Mesodermal cell (in vitro differentiated cells): ENCODE measurements at regions not wholly inside any gene's neighbourhood (a gene's known extent, or its start where the extent isn't known, plus 50 kb on each side); places are given as distances from the start of the nearest gene placed in this dataset.

ENCODE experiments used
- H3K27ac ChIP-seq: 2 replicates; pipeline ENCODE4 v1.7.0; 2013; ENCODE audit warnings: mild to moderate bottlenecking, low read depth, low read length, moderate library complexity; ENCODE audit not compliant: severe bottlenecking
- H3K36me3 ChIP-seq: 2 replicates; pipeline ENCODE4 v1.7.1; 2013; ENCODE audit warnings: mild to moderate bottlenecking, low read length, moderate library complexity; ENCODE audit not compliant: control insufficient read depth, insufficient read depth
- H3K4me1 ChIP-seq: one replicate; pipeline ENCODE4 v1.7.1; 2013; ENCODE audit warnings: mild to moderate bottlenecking, low read length; ENCODE audit not compliant: insufficient read depth, control insufficient read depth, poor library complexity, severe bottlenecking
- H3K4me3 ChIP-seq: 2 replicates; pipeline ENCODE4 v1.7.0; 2013; ENCODE audit warnings: low read length, control low read depth, mild to moderate bottlenecking; ENCODE audit not compliant: insufficient read depth, poor library complexity, severe bottlenecking; ENCODE audit errors: extremely low read depth
- H3K9me3 ChIP-seq: 2 replicates; pipeline ENCODE4 v1.7.1; 2013; ENCODE audit warnings: mild to moderate bottlenecking, low read length, moderate library complexity; ENCODE audit not compliant: control insufficient read depth
- WGBS, 2 experiments: methylation state at CpG; one replicate each; pipeline ENCODE4 v1.1.5; 2013; ENCODE audit warnings: missing lambda C conversion rate in 2 of 2; ENCODE audit not compliant: insufficient coverage in 2 of 2; 5-methylcytosine and 5-hydroxymethylcytosine counted together

DNA sequence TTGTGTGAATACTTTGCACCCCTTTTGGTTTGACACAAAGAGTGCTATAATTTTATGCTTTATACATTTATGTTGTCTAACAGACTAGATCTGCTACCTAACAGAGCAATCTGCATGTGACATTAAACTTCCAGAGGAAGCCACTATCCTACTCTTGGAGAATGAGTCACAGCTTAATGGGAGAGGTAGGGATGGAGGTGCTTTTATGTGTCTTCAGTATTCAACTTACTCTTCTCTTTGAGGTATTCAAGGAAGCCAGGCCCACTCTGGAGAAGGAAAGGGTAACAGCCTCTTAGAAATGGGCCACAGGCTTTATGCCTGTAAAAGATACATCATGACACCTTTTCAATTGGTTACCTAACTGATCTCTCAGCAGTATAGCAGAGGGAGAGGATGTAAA lies 85.8 kb upstream of the NEUROD1 start:
- H3K27ac ChIP-seq = no peak overlapping the region
- H3K36me3 ChIP-seq = no peaks in the 10 kb centered on the region
- H3K4me3 ChIP-seq = no peak overlapping the region
- H3K4me1 ChIP-seq = peaks cover 5% of the 10 kb centered on the region
- no peaks in the 10 kb centered on the region for H3K9me3 ChIP-seq

DNA sequence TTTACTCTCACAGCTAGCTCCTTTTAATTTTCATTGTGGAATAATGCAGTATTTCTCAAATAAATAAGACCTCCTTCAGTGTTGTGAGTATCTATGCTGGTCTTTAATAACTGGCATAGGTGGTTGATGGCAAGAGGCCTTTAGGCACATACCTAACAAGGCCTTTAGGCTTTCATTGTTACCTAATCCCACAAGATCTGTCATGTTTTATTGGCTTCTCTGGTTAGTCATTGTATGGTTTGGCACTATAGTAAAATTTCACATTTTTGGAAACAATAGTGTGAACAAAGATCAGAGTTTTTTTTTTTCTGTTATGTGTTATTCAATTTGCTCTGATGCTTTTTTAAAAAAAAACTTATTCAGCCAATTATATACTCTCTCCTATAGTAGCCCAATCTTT lies 89.8 kb upstream of the NEUROD1 start:
- Histone ChIP-seq H3K4me3 (no peak overlapping the region), H3K36me3 (no peaks in the 10 kb centered on the region), H3K4me1 (peaks cover 5% of the 10 kb centered on the region), H3K9me3 (no peaks in the 10 kb centered on the region), H3K27ac (no peak overlapping the region)

DNA sequence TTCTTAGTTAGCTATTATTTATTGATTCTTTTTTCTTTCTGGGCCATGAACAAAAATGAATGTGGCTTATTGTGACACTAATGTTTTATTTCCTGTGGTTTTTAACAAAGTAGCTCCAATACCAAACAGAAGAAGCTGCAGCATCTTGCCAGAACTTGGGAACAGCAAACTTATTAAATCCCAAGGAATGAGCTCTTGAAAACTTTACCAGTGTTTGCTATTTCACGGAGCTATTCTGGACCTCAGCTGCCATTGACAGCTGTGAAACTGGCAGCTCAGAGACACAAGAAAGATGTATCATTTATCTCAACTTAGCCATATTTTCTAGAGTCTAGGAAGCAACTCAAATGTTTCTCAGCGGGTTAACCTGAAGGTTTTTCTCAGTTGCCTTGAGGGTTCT lies 91.0 kb upstream of the NEUROD1 start:
- H3K36me3 ChIP-seq = no peaks in the 10 kb centered on the region
- no peaks in the 10 kb centered on the region for H3K4me1 ChIP-seq
- no peaks in the 10 kb centered on the region for H3K9me3 ChIP-seq
- H3K4me3 ChIP-seq = no peak overlapping the region
- H3K27ac ChIP-seq = no peak overlapping the region
- WGBS, 2 experiments = 78 to 82% methylated on average over 1 to 2 of the region's 2 CpGs

DNA sequence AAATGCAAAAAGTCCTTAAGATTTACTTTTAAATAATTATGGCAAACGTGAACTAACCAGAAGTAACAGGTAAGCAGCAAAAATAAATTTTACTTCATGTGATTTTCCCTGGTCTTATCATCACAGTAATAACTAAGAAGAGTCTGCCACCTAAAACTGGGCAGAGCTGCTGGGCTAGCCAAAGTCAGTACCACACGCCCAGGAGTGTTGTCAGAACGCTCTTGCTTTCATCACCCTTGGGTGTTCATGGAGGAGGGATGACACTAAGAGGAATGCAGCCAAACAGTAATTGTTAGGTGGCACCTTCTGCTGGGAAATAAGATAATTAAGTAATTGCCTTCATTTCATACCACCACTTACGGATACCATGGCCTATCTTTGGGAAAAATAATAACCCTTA lies 92.0 kb upstream of the NEUROD1 start:
- Histone ChIP-seq H3K4me1 (no peaks in the 10 kb centered on the region), H3K4me3 (no peak overlapping the region), H3K36me3 (no peaks in the 10 kb centered on the region), H3K9me3 (no peaks in the 10 kb centered on the region), H3K27ac (no peak overlapping the region)
- 77% methylated on average over 2 of the region's 4 CpGs; no CpG with 5 or more reads in 1 of the 2 experiments for WGBS, 2 experiments

DNA sequence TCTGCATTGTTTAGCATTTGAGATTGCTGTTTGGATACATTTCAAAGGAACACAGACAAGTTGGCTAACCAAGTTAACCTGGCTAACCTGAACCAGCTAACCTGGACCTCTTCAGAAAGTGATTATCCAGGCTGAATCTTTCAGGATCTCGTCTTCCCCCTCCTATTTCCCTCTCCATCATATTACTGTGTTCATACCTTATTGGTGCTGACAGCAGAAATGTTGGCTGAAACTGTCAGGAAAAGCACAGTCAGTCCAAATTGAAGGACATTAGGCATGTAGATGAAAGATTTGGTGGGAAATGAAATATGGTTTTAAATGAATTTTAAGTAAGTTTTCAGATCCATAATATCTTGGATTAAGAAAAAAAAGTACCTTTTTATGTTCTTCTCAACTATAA lies 92.5 kb upstream of the NEUROD1 start:
- no peaks in the 10 kb centered on the region for H3K36me3 ChIP-seq
- H3K4me3 ChIP-seq = no peak overlapping the region
- no peaks in the 10 kb centered on the region for H3K9me3 ChIP-seq
- WGBS, 2 experiments = no CpG with 5 or more reads among the region's 1 CpG
- no peak overlapping the region for H3K27ac ChIP-seq
- peaks cover 3% of the 10 kb centered on the region for H3K4me1 ChIP-seq

DNA sequence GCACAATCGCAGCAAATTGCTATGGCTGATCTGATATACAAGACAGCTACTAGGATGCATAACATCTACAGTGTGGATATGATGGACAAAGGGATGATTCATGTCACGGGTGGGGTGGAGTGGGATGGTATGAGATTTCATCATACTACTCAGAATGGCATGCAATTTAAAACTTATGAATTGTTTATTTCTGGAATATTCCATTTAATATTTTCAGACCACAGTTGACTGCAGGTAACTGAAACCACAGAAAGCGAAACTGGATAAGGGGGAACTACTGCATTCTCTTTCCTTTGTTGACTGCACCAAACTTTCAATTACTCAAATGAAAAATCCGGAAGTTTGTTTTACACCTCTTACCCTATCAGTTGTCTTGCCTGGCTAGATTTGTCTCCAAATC lies 94.4 kb upstream of the NEUROD1 start:
- Histone ChIP-seq H3K27ac (no peak overlapping the region), H3K4me3 (no peak overlapping the region), H3K36me3 (no peaks in the 10 kb centered on the region), H3K4me1 (peaks cover 18% of the 10 kb centered on the region), H3K9me3 (no peaks in the 10 kb centered on the region)
- 93 to 100% methylated on average over 2 to 3 of the region's 4 CpGs for WGBS, 2 experiments

DNA sequence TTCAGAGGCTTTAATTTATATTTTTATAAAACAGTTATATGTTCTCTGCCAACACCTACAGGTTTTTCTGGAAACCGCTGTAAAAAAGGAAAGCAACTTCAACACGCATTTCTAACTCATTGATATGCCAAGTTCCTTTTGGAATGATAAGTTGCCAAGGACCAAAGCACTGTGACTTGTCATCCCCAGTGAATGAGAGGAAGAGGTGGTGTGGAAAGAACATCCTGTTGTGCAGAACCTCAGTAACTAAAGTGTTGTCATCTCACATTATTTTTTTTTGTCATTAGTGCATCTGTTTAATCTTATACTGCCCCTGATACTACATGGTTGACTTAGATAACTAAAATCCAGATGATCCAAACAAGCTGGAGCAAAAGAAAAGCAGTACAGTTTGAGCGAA lies 96.0 kb upstream of the NEUROD1 start:
- Histone ChIP-seq H3K4me3 (no peak overlapping the region), H3K9me3 (no peaks in the 10 kb centered on the region), H3K36me3 (no peaks in the 10 kb centered on the region), H3K27ac (no peak overlapping the region), H3K4me1 (peaks cover 34% of the 10 kb centered on the region)
- 82% methylated on average over 3 of the region's 3 CpGs; no CpG with 5 or more reads in 1 of the 2 experiments for WGBS, 2 experiments

DNA sequence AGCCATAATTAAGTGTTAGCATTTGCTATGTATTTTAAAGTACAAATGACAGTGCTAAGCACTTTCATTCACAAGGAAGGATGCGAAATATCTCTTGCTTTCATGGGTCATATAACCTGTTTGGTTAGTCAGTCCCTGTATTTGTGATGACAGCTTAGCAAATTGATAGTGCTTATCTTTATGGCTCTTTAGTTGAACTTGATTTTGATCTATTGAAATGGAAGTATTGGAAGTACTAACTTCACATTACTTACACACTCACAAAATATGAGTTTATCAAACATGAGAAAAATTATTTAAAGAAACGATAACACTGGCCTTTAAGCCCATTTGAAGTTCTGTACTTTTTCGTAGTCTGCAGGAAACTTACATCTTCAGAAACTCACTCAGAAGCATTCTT lies 97.4 kb upstream of the NEUROD1 start:
- H3K27ac ChIP-seq = no peak overlapping the region

DNA sequence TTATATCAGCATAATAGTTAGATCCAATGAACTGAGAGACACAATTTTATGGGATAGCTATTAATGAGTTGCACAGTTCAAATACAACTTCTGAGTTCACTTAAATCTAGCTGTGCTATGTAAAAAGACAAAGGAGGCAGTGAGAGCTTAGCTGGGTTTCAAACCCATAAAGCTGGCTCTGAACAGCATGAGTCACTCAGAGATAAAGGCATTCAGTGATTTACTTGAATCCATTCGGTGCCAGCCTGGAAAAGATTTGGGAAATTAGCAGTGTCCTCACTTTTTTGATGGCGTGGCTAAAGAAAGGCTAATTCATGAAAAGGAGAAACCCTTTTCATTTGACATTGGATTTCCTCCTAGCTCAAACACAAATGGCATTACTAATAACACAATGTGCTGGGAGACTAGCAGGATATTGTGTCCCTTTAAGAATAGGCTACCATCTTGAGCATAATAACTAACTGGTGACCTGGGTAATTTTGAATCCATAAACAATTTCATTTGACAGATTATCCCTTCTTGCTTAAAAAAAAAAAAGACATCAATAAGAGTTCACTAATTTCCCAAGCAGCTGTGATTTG lies 98.4 kb upstream of the NEUROD1 start:
- WGBS, 2 experiments = 38 to 56% methylated on average over 1 to 2 of the region's 2 CpGs
- H3K4me3 ChIP-seq = no peak overlapping the region
- peaks cover 58% of the 10 kb centered on the region for H3K4me1 ChIP-seq
- H3K36me3 ChIP-seq = no peaks in the 10 kb centered on the region
- H3K27ac ChIP-seq = peak overlapping the region; percentile 92
- H3K9me3 ChIP-seq = no peaks in the 10 kb centered on the region

More for the DNA sequence above, 97.4 kb upstream of the NEUROD1 start:
- WGBS, 2 experiments = 100% methylated on average over 2 of the region's 3 CpGs; no CpG with 5 or more reads in 1 of the 2 experiments
- Histone ChIP-seq H3K4me1 (peaks cover 48% of the 10 kb centered on the region), H3K4me3 (no peak overlapping the region), H3K36me3 (no peaks in the 10 kb centered on the region), H3K9me3 (no peaks in the 10 kb centered on the region)

DNA sequence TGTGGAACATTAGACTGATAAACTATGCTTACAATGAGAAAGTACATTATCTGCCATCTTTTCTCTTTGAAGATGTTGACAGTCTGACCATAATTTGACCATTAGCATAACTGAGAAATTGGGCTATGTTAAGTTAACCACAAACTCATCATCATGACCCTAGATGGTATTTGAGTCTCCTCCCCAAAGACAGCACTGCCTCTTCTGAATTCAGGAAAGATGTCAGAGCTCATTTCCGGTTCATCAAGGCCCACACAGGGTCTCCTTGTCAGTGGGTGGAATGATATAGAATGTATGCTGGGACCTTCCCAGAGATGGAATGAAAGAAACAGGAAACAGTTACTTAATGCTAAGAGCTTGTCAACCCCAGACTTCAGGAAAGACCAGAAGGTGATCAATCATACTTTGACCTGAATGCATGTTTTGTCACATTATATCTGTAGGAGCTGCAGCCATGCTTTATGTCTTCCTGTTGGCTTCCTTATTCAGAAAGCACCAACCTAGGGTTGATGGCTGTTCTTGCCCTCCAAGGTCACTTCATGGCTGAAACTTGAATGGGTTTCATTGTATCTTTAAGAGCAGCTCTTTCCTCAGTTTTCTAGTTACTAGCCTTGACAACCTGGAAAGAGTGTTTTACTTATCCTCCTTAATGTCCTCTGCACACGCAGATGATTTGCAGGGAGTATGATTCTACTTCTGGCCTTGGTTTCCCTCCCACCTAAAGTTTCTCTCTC lies 99.1 kb upstream of the NEUROD1 start:
- Histone ChIP-seq H3K27ac (peak overlapping the region; percentile 92), H3K4me1 (peaks cover 65% of the 10 kb centered on the region), H3K9me3 (no peaks in the 10 kb centered on the region), H3K36me3 (no peaks in the 10 kb centered on the region), H3K4me3 (no peak overlapping the region)
- WGBS, 2 experiments = 80% methylated on average over 1 of the region's 2 CpGs; no CpG with 5 or more reads in 1 of the 2 experiments

DNA sequence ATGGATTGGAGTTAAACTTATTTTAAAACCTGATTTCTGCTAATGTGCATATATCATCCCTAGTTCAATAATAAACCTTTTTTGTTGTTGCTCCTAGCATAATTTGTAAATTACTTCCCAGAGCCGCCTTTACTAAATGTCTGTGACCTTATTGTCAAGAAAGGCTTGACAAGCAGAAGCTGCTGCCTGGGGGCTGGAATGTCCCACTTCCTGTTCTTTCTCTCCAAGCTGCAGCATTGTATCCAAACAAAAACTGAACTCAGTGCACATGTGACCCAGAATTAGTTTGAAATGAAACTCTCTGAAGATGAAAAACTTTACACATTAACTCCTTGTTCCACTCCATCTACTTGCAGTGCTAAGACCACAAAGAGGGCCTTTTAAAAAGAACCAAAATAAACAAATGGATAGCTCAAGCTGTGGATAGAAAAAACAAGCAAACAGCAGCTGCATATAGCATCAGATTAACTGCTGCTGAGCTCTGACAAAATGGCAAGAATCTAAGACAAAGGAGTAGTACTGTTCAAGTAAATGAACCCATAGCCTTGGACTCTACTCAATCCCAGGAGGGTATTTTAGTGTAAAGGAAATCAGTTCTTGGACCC lies 99.8 kb upstream of the NEUROD1 start:
- WGBS, 2 experiments = 75% methylated on average over 1 of the region's 1 CpG; no CpG with 5 or more reads in 1 of the 2 experiments
- Histone ChIP-seq H3K9me3 (no peaks in the 10 kb centered on the region), H3K4me3 (no peak overlapping the region), H3K36me3 (no peaks in the 10 kb centered on the region), H3K27ac (peak overlapping the region; percentile 92), H3K4me1 (peaks cover 70% of the 10 kb centered on the region)
